ENCODE measurements at regions not wholly inside any gene's neighbourhood (a gene's known extent, or its start where the extent isn't known, plus 50 kb on each side); places are given as distances from the start of the nearest gene placed in this dataset.

GRCh38 chr16:85257483-85257882 lies 145.2 kb upstream of the CIBAR2 start:
- TF ChIP-seq CAMTA2 (CRISPR knock-in tag; IDR thresholded peaks at IDR 0.05; ENCODE audit: borderline replicate concordance) (no peak), ZNF280B (CRISPR knock-in tag; IDR thresholded peaks at IDR 0.05; ENCODE audit: borderline replicate concordance) (no peak), RORA (CRISPR knock-in tag; IDR thresholded peaks at IDR 0.05) (no peak), IRF1 (CRISPR knock-in tag; IDR thresholded peaks at IDR 0.05; ENCODE audit: low read depth) (no peak), MXI1 (IDR thresholded peaks at IDR 0.05; ENCODE audit: borderline replicate concordance, low read depth, low read length) (no peak), NFYB (CRISPR knock-in tag; IDR thresholded peaks at IDR 0.05) (no peak), ZBTB3 (CRISPR knock-in tag; IDR thresholded peaks at IDR 0.05; ENCODE audit: borderline replicate concordance, low read depth) (no peak)
